Vagina (tissue), 2 donors: ENCODE measurements at regions not wholly inside any gene's neighbourhood (a gene's known extent, or its start where the extent isn't known, plus 50 kb on each side); places are given as distances from the start of the nearest gene placed in this dataset.

Experiments used
- DNase-seq, 2 donors: peaks; one replicate each; pipeline ENCODE4 v3.0.0-alpha.2; 2017; ENCODE audit errors: extremely low spot score in 2 of 2
- H3K27ac ChIP-seq: fragments of 200-600 bp; sonication (generic); one replicate; pipeline ENCODE4 v1.5.1; 2019
- H3K27me3 ChIP-seq: fragments of 200-600 bp; sonication (generic); one replicate; pipeline ENCODE4 v1.5.1; 2019
- H3K36me3 ChIP-seq, 2 donors: fragments of 200-600 bp; sonication (generic); one replicate each; pipeline ENCODE4 v1.5.1; 2017 to 2019
- H3K4me1 ChIP-seq: fragments of 200-600 bp; sonication (generic); one replicate; pipeline ENCODE4 v1.5.1; 2019
- H3K4me3 ChIP-seq, 2 donors: fragments of 200-600 bp; sonication (generic); 1 replicate in 1 of 2; 2 replicates in 1 of 2; pipeline ENCODE4 v1.5.1; 2016 to 2019
- H3K9me3 ChIP-seq: fragments of 200-600 bp; sonication (generic); one replicate; pipeline ENCODE4 v1.5.1; 2019
- CTCF ChIP-seq, 3 experiments: fragments of 450-650 bp in 2 of 3; fragments of 200-600 bp in 1 of 3; sonication (generic) in 1 of 3; IDR thresholded peaks; one replicate each; pipeline ENCODE4 v1.5.1; 2017 to 2019; ENCODE audit warnings: antibody characterized with exemption in 3 of 3, mild to moderate bottlenecking in 2 of 3, moderate library complexity in 2 of 3
- POLR2A ChIP-seq, 2 donors: fragments of 450-650 bp; IDR thresholded peaks; one replicate each; pipeline ENCODE4 v1.6.1; 2017; ENCODE audit warnings: antibody characterized with exemption in 2 of 2, mild to moderate bottlenecking in 2 of 2, moderate library complexity in 2 of 2
- POLR2AphosphoS5 ChIP-seq, 2 donors: sonication (generic); formaldehyde crosslinking; IDR thresholded peaks; one replicate each; pipeline ENCODE4 v1.9.0; 2017; ENCODE audit warnings: antibody characterized with exemption in 2 of 2, mild to moderate bottlenecking in 2 of 2, low read depth in 1 of 2; ENCODE audit not compliant: insufficient read depth in 1 of 2
- intact Hi-C: fragments of 100-400 bp; cut with DNase I; formaldehyde crosslinking; loops from one replicate; pipeline ENCODE4 v1.15.1; 2023

GRCh38 chr6:76703786-76704185, 631.3 kb upstream of the IMPG1 start:
- intact Hi-C loops, result no loop called here
- Histone ChIP-seq H3K4me1 (no peaks in the 10 kb centered on the region), H3K4me3 (no peak overlapping the region), H3K9me3 (no peaks in the 10 kb centered on the region), H3K36me3 (no peaks in the 10 kb centered on the region), H3K27me3 (no peaks in the 10 kb centered on the region), H3K27ac (no peak overlapping the region)
- no peak for DNase-seq
- no peak for TF ChIP-seq CTCF (IDR thresholded peaks at IDR 0.05)
- TF ChIP-seq POLR2AphosphoS5 (IDR thresholded peaks at IDR 0.05; ENCODE audit: insufficient read depth in 1 of 2, low read depth in 1 of 2), result no peak
- no peak for TF ChIP-seq POLR2A (IDR thresholded peaks at IDR 0.05)

GRCh38 chr6:76703285-76703684, 630.8 kb upstream of the IMPG1 start:
- intact Hi-C loops, result no loop called here
- Histone ChIP-seq H3K27ac (no peak overlapping the region), H3K4me3 (no peak overlapping the region), H3K27me3 (no peaks in the 10 kb centered on the region), H3K36me3 (no peaks in the 10 kb centered on the region), H3K9me3 (no peaks in the 10 kb centered on the region), H3K4me1 (no peaks in the 10 kb centered on the region)
- TF ChIP-seq CTCF (IDR thresholded peaks at IDR 0.05) (no peak), POLR2A (IDR thresholded peaks at IDR 0.05) (no peak), POLR2AphosphoS5 (IDR thresholded peaks at IDR 0.05; ENCODE audit: insufficient read depth in 1 of 2, low read depth in 1 of 2) (no peak)
- no peak for DNase-seq

GRCh38 chr6:76702187-76702586, 629.7 kb upstream of the IMPG1 start:
- Histone ChIP-seq H3K27me3 (no peaks in the 10 kb centered on the region), H3K27ac (no peak overlapping the region), H3K4me3 (no peak overlapping the region), H3K36me3 (no peaks in the 10 kb centered on the region), H3K4me1 (no peaks in the 10 kb centered on the region), H3K9me3 (no peaks in the 10 kb centered on the region)
- DNase-seq, result no peak
- no peak for TF ChIP-seq CTCF (IDR thresholded peaks at IDR 0.05)
- TF ChIP-seq POLR2AphosphoS5 (IDR thresholded peaks at IDR 0.05; ENCODE audit: insufficient read depth in 1 of 2, low read depth in 1 of 2), result no peak
- no peak for TF ChIP-seq POLR2A (IDR thresholded peaks at IDR 0.05)
- intact Hi-C loops, result no loop called here

GRCh38 chr6:76701610-76702009, 629.1 kb upstream of the IMPG1 start:
- intact Hi-C loops, result no loop called here
- Histone ChIP-seq H3K27me3 (no peaks in the 10 kb centered on the region), H3K27ac (no peak overlapping the region), H3K4me3 (no peak overlapping the region), H3K9me3 (no peaks in the 10 kb centered on the region), H3K36me3 (no peaks in the 10 kb centered on the region), H3K4me1 (no peaks in the 10 kb centered on the region)
- TF ChIP-seq POLR2AphosphoS5 (IDR thresholded peaks at IDR 0.05; ENCODE audit: insufficient read depth in 1 of 2, low read depth in 1 of 2) (no peak), CTCF (IDR thresholded peaks at IDR 0.05) (no peak), POLR2A (IDR thresholded peaks at IDR 0.05) (no peak)
- no peak for DNase-seq

- TF ChIP-seq CTCF (IDR thresholded peaks at IDR 0.05) (no peak), POLR2A (IDR thresholded peaks at IDR 0.05) (no peak), POLR2AphosphoS5 (IDR thresholded peaks at IDR 0.05; ENCODE audit: insufficient read depth in 1 of 2, low read depth in 1 of 2) (no peak)
- H3K27me3 ChIP-seq, result no peaks in the 10 kb centered on the region
- intact Hi-C loops, result no loop called here
These were observed 625.1 kb upstream of the IMPG1 start for GRCh38 chr6:76697585-76697984.

More at GRCh38 chr6:76697585-76697984, 625.1 kb upstream of the IMPG1 start:
- no peak overlapping the region for H3K27ac ChIP-seq
- no peak overlapping the region for H3K4me3 ChIP-seq
- no peaks in the 10 kb centered on the region for H3K9me3 ChIP-seq
- DNase-seq, result no peak
- H3K4me1 ChIP-seq, result no peaks in the 10 kb centered on the region
- H3K36me3 ChIP-seq, result no peaks in the 10 kb centered on the region
